ENCODE measurements at regions not wholly inside any gene's neighbourhood (a gene's known extent, or its start where the extent isn't known, plus 50 kb on each side); places are given as distances from the start of the nearest gene placed in this dataset.

DNA sequence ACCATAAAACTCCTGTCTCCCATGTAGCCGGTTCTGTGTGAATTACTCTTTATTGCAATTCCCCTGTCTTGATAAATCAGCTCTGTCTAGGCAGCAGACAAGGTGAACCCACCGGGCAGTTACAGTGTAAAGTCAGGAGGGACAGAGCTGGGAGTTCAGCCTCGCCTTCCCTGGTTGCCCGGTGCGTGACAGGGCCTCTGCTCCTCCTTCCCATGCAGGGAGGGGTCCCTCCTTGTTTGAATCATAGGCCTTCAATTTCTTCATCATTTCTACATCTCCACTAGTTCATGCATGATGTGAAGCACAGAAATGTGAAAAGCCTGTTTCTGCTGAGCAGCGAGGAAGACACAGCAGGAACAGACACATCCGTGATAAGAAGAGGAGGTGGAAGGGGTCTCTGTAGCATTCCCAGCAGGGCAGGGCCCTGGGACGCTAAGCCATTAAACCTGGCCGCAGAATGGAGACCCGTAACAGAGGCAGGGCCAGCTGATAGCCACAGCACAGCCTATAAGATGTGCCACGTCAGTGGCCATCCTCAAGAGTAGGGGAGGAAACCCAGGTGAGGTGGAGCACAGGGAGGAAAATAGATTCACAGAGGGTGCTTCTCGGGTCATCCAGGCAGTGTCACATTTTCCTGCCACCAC is 106.7 kb upstream of the CST7 start:
- WGBS (ENCODE audit: insufficient coverage) = 76% methylated on average over 11 of the region's 12 CpGs
- no peak overlapping the region for H3K27ac ChIP-seq (ENCODE audit: low read length)

DNA sequence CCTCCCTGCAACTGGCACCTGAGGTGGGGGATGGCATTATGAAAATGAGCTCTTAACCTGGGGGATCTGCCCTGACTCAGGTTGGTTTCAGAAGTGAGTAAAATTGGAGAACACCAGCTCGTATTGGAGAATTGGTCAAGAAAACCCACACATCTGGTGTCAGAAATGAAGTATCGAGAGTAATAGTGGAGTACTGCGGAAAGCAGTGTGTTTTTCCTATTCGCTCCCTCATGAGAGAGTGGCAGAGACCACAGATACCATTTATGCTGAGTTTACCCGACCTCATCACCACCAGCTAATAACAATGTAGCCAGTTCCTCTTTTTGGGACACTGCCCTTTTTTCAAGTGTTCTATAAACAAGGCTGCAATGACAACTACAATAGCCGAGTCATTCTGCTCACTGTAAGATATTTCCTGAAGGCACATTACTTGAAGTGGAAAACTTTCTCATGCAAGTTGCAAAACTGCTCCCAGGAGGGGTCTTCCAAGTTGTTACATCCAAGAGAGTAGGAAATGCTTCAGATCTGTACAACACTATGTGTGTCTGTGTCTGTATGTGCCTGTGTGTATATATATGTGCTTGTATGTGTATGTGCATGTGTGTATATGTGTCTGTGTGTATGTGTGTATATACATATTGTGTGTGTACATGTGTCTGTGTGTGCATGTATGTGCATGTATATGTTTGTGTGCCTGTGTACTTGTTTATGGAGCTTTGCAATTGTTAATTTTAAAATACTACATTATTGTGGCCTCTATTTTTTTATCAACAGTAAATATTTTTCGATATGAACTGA is 106.0 kb upstream of the CST7 start:
- Mint-ChIP-seq H3K36me3 (peaks cover 11% of the 10 kb centered on the region), H3K4me1 (peaks cover 0 to 10% of the 10 kb centered on the region in 2 donors), H3K27ac (no peak overlapping the region), H3K9me3 (peaks cover 4 to 6% of the 10 kb centered on the region in 2 donors), H3K27me3 (ENCODE audit: low read depth in 2 of 2) (peaks cover 19 to 46% of the 10 kb centered on the region in 2 donors), H3K4me3 (no peak overlapping the region)
- Histone ChIP-seq H3K4me1 (ENCODE audit: control insufficient read depth, insufficient read depth, low read length) (no peaks in the 10 kb centered on the region), H3K4me3 (ENCODE audit: low read length) (no peak overlapping the region), H3K9me3 (ENCODE audit: control insufficient read depth, insufficient read depth, low read length) (no peaks in the 10 kb centered on the region), H3K27me3 (ENCODE audit: control insufficient read depth, insufficient read depth, low read length) (no peaks in the 10 kb centered on the region), H3K27ac (ENCODE audit: low read length) (no peak overlapping the region), H3K36me3 (ENCODE audit: control insufficient read depth, insufficient read depth, low read length) (no peaks in the 10 kb centered on the region)
- DNase-seq (no peak), ATAC-seq (peak in 1 of 3 donors; percentile 73)
- intact Hi-C loops (cut with micrococcal nuclease) = no loop called here
- TF ChIP-seq, protein P1, sequence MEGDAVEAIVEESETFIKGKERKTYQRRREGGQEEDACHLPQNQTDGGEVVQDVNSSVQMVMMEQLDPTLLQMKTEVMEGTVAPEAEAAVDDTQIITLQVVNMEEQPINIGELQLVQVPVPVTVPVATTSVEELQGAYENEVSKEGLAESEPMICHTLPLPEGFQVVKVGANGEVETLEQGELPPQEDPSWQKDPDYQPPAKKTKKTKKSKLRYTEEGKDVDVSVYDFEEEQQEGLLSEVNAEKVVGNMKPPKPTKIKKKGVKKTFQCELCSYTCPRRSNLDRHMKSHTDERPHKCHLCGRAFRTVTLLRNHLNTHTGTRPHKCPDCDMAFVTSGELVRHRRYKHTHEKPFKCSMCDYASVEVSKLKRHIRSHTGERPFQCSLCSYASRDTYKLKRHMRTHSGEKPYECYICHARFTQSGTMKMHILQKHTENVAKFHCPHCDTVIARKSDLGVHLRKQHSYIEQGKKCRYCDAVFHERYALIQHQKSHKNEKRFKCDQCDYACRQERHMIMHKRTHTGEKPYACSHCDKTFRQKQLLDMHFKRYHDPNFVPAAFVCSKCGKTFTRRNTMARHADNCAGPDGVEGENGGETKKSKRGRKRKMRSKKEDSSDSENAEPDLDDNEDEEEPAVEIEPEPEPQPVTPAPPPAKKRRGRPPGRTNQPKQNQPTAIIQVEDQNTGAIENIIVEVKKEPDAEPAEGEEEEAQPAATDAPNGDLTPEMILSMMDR (IDR thresholded peaks at IDR 0.05) = no peak
- 4% methylated on average over 6 of the region's 7 CpGs for WGBS (ENCODE audit: insufficient coverage)

More for the DNA sequence above, 106.7 kb upstream of the CST7 start:
- Mint-ChIP-seq H3K27ac (no peak overlapping the region), H3K4me1 (peaks cover 0 to 10% of the 10 kb centered on the region in 2 donors), H3K9me3 (peaks cover 2 to 3% of the 10 kb centered on the region in 2 donors), H3K27me3 (ENCODE audit: low read depth in 2 of 2) (peaks cover 18 to 39% of the 10 kb centered on the region in 2 donors), H3K36me3 (peaks cover 4% of the 10 kb centered on the region), H3K4me3 (no peak overlapping the region)
- Histone ChIP-seq H3K9me3 (ENCODE audit: control insufficient read depth, insufficient read depth, low read length) (no peaks in the 10 kb centered on the region), H3K4me3 (ENCODE audit: low read length) (no peak overlapping the region), H3K27me3 (ENCODE audit: control insufficient read depth, insufficient read depth, low read length) (no peaks in the 10 kb centered on the region), H3K4me1 (ENCODE audit: control insufficient read depth, insufficient read depth, low read length) (no peaks in the 10 kb centered on the region), H3K36me3 (ENCODE audit: control insufficient read depth, insufficient read depth, low read length) (no peaks in the 10 kb centered on the region)
- ATAC-seq (peak in 1 of 3 donors; percentile 16), DNase-seq (no peak)
- TF ChIP-seq, protein P1 (IDR thresholded peaks at IDR 0.05) = no peak
- intact Hi-C loops (cut with micrococcal nuclease) = no loop called here

DNA sequence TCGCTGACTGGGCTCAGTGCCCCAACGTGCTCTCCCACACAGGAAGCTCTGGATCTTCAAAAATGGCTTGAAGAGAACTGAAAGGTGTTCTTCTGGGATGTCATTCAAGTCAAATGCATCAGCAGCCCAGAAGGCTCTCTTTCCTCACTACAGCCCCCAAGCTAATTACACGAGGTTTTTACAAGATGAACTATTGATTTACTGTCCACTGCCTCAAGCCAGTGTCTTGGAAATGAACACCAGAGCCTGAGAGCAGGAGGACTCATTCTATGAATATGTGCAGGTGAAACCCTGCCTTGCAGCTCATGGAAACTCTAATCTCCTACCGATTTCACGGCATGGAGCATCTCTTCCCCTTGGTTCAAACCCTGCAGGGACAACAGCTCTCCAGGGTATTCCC is 98.9 kb upstream of the CST7 start:
- no peak overlapping the region for H3K4me3 Mint-ChIP-seq
- peaks cover 4 to 7% of the 10 kb centered on the region in 2 donors for H3K9me3 Mint-ChIP-seq
- peaks cover 14% of the 10 kb centered on the region for H3K36me3 Mint-ChIP-seq
- H3K4me3 ChIP-seq (ENCODE audit: low read length) = no peak overlapping the region
- peaks cover 4% of the 10 kb centered on the region for H3K9me3 ChIP-seq (ENCODE audit: control insufficient read depth, insufficient read depth, low read length)
- DNase-seq = no peak
- H3K4me1 ChIP-seq (ENCODE audit: control insufficient read depth, insufficient read depth, low read length) = no peaks in the 10 kb centered on the region
- no peak for ATAC-seq
- no peaks in the 10 kb centered on the region for H3K27me3 ChIP-seq (ENCODE audit: control insufficient read depth, insufficient read depth, low read length)
- no peak overlapping the region for H3K27ac ChIP-seq (ENCODE audit: low read length)
- intact Hi-C loops (cut with micrococcal nuclease) = no loop called here
- no peaks in the 10 kb centered on the region for H3K36me3 ChIP-seq (ENCODE audit: control insufficient read depth, insufficient read depth, low read length)
- H3K27ac Mint-ChIP-seq = no peak overlapping the region
- peaks cover 14 to 27% of the 10 kb centered on the region in 2 donors for H3K27me3 Mint-ChIP-seq (ENCODE audit: low read depth in 2 of 2)
- no peaks in the 10 kb centered on the region for H3K4me1 Mint-ChIP-seq
- 86% methylated on average over 5 of the region's 5 CpGs for WGBS (ENCODE audit: insufficient coverage)
- TF ChIP-seq, protein P1 (IDR thresholded peaks at IDR 0.05) = no peak
